Smooth muscle cell (in vitro differentiated cells): ENCODE measurements at regions not wholly inside any gene's neighbourhood (a gene's known extent, or its start where the extent isn't known, plus 50 kb on each side); places are given as distances from the start of the nearest gene placed in this dataset.

Source experiments
- DNase-seq: peaks from one replicate; lab custom pipeline; 2025; ENCODE audit not compliant: unreplicated experiment; lab: John Stamatoyannopoulos, UW
- H2AFZ ChIP-seq: fragments of 200-600 bp; sonication (generic); 2 replicates; pipeline ENCODE4 v1.6.0; 2016; ENCODE audit warnings: antibody characterized with exemption, low read depth, mild to moderate bottlenecking
- H3F3A ChIP-seq: fragments of 200-600 bp; sonication (generic); 2 replicates; pipeline ENCODE4 v1.6.0; 2017; ENCODE audit warnings: antibody characterized with exemption, low read depth
- H3K27ac ChIP-seq: fragments of 200-600 bp; sonication (generic); 2 replicates; pipeline ENCODE4 v1.5.1; 2016; ENCODE audit warnings: low read depth, mild to moderate bottlenecking
- H3K27me3 ChIP-seq: fragments of 200-600 bp; sonication (generic); 2 replicates; pipeline ENCODE4 v1.6.1; 2016; ENCODE audit warnings: low read depth, mild to moderate bottlenecking
- H3K36me3 ChIP-seq: fragments of 200-600 bp; sonication (generic); 2 replicates; pipeline ENCODE4 v1.5.1; 2016; ENCODE audit warnings: low read depth
- H3K4me1 ChIP-seq: fragments of 200-600 bp; sonication (generic); 2 replicates; pipeline ENCODE4 v1.5.1; 2016; ENCODE audit warnings: low read depth
- H3K4me2 ChIP-seq: fragments of 200-600 bp; sonication (generic); 2 replicates; pipeline ENCODE4 v1.6.0; 2016; ENCODE audit warnings: mild to moderate bottlenecking
- H3K4me3 ChIP-seq: fragments of 200-600 bp; sonication (generic); 2 replicates; pipeline ENCODE4 v1.5.1; 2016; ENCODE audit warnings: mild to moderate bottlenecking
- H3K79me2 ChIP-seq: fragments of 200-600 bp; sonication (generic); 2 replicates; pipeline ENCODE4 v1.6.0; 2016; ENCODE audit warnings: low read depth, mild to moderate bottlenecking
- H3K9ac ChIP-seq: fragments of 200-600 bp; sonication (generic); 2 replicates; pipeline ENCODE4 v1.6.0; 2016; ENCODE audit warnings: low read depth
- H3K9me3 ChIP-seq: fragments of 200-600 bp; sonication (generic); replicated peaks from 2 replicates; pipeline ENCODE4 v1.5.1; 2016; ENCODE audit warnings: low read depth
- H4K20me1 ChIP-seq: fragments of 200-600 bp; sonication (generic); 2 replicates; pipeline ENCODE4 v1.6.0; 2016; ENCODE audit warnings: low read depth
- CTCF ChIP-seq: fragments of 200-600 bp; sonication (generic); IDR thresholded peaks from 2 replicates; pipeline ENCODE4 v1.5.1; 2017; ENCODE audit warnings: borderline replicate concordance, mild to moderate bottlenecking, antibody characterized with exemption; ENCODE audit not compliant: insufficient read depth, poor library complexity, severe bottlenecking
- WGBS: methylation state at CpG from one replicate; pipeline ENCODE4 v1.1.7; 2016; ENCODE audit warnings: low lambda C conversion rate; 5-methylcytosine and 5-hydroxymethylcytosine counted together

- Histone ChIP-seq H3K4me2 (no peak overlapping the region), H3K36me3 (no peaks in the 10 kb centered on the region), H3K79me2 (no peaks in the 10 kb centered on the region), H3K27ac (no peak overlapping the region), H2AFZ (no peak overlapping the region), H3K9ac (no peak overlapping the region), H3F3A (no peaks in the 10 kb centered on the region), H3K27me3 (no peaks in the 10 kb centered on the region), H3K4me3 (no peak overlapping the region), H3K9me3 (no peaks in the 10 kb centered on the region), H3K4me1 (no peaks in the 10 kb centered on the region), H4K20me1 (no peaks in the 10 kb centered on the region)
- DNase-seq: no peak
- WGBS: 88% methylated on average over 7 of the region's 9 CpGs
- TF ChIP-seq CTCF: no peak
Measured at GRCh38 chr2:239846789-239847676, 178.1 kb downstream of the NDUFA10 start.

GRCh38 chr2:239845968-239846367, 179.2 kb downstream of the NDUFA10 start:
- H3K27me3 ChIP-seq: no peaks in the 10 kb centered on the region
- H3K9ac ChIP-seq: no peak overlapping the region
- H3K4me3 ChIP-seq: no peak overlapping the region
- H3F3A ChIP-seq: no peaks in the 10 kb centered on the region
- H3K79me2 ChIP-seq: no peaks in the 10 kb centered on the region
- H3K36me3 ChIP-seq: no peaks in the 10 kb centered on the region
- no peaks in the 10 kb centered on the region for H4K20me1 ChIP-seq
- H3K27ac ChIP-seq: no peak overlapping the region
- H3K9me3 ChIP-seq: no peaks in the 10 kb centered on the region
- no peak for TF ChIP-seq CTCF
- DNase-seq: no peak
- no peak overlapping the region for H2AFZ ChIP-seq
- no peak overlapping the region for H3K4me2 ChIP-seq
- no peaks in the 10 kb centered on the region for H3K4me1 ChIP-seq

GRCh38 chr2:239839306-239839705, 185.8 kb downstream of the NDUFA10 start:
- peaks cover 8% of the 10 kb centered on the region for H3K27me3 ChIP-seq
- H3K4me1 ChIP-seq: no peaks in the 10 kb centered on the region
- H3K27ac ChIP-seq: no peak overlapping the region
- no peaks in the 10 kb centered on the region for H3K79me2 ChIP-seq
- H3K9me3 ChIP-seq: no peaks in the 10 kb centered on the region
- no peaks in the 10 kb centered on the region for H3F3A ChIP-seq
- no peak overlapping the region for H3K9ac ChIP-seq
- H3K4me2 ChIP-seq: no peak overlapping the region
- H3K36me3 ChIP-seq: no peaks in the 10 kb centered on the region
- TF ChIP-seq CTCF: no peak
- no peaks in the 10 kb centered on the region for H4K20me1 ChIP-seq
- H3K4me3 ChIP-seq: no peak overlapping the region
- no peak for DNase-seq
- WGBS: 69% methylated on average over 5 of the region's 5 CpGs
- no peak overlapping the region for H2AFZ ChIP-seq
